ENCODE measurements at regions not wholly inside any gene's neighbourhood (a gene's known extent, or its start where the extent isn't known, plus 50 kb on each side); places are given as distances from the start of the nearest gene placed in this dataset.

- Histone ChIP-seq H3K4me2 (ENCODE audit: low read length) (no peak overlapping the region), H3K27ac (ENCODE audit: low read length) (no peak overlapping the region), H4K20me1 (ENCODE audit: insufficient read depth) (no peaks in the 10 kb centered on the region), H3K9me2 (ENCODE audit: insufficient read depth, low read length) (no peaks in the 10 kb centered on the region), H3K4me3 (ENCODE audit: low read length) (no peak overlapping the region), H3K9me3 (ENCODE audit: low read length) (no peaks in the 10 kb centered on the region), H3F3A (ENCODE audit: insufficient read depth, low read length, poor library complexity, severe bottlenecking) (no peaks in the 10 kb centered on the region), H3K9ac (ENCODE audit: low read length) (no peak overlapping the region), H3K27me3 (ENCODE audit: insufficient read depth, low read depth, low read length) (no peaks in the 10 kb centered on the region), H2AFZ (ENCODE audit: low read depth, low read length) (no peak overlapping the region), H3K36me3 (ENCODE audit: insufficient read depth, low read length) (no peaks in the 10 kb centered on the region), H3K79me2 (replicated peaks; ENCODE audit: insufficient read depth, low read length) (no peaks in the 10 kb centered on the region)
- TF ChIP-seq EP300 (conservative IDR thresholded peaks at IDR 0.05; ENCODE audit: poor library complexity, severe bottlenecking) (no peak), RAD21 (conservative IDR thresholded peaks at IDR 0.05) (no peak), POLR2AphosphoS5 (IDR thresholded peaks at IDR 0.05) (no peak)
Measured at GRCh38 chr12:24595652-24596235, 353.2 kb downstream of the BCAT1 start.

GRCh38 chr12:24591715-24592440 is 357.0 kb downstream of the BCAT1 start:
- H3K9me2 ChIP-seq (ENCODE audit: insufficient read depth, low read length), result no peaks in the 10 kb centered on the region
- no peaks in the 10 kb centered on the region for H3K36me3 ChIP-seq (ENCODE audit: insufficient read depth, low read length)
- H3K79me2 ChIP-seq (replicated peaks; ENCODE audit: insufficient read depth, low read length), result no peaks in the 10 kb centered on the region
- H3K4me3 ChIP-seq (ENCODE audit: low read length), result no peak overlapping the region
- H3K4me2 ChIP-seq (ENCODE audit: low read length), result no peak overlapping the region
- H3K9ac ChIP-seq (ENCODE audit: low read length), result no peak overlapping the region
- no peaks in the 10 kb centered on the region for H3K9me3 ChIP-seq (ENCODE audit: low read length)
- H2AFZ ChIP-seq (ENCODE audit: low read depth, low read length), result no peak overlapping the region
- H3K27ac ChIP-seq (ENCODE audit: low read length), result no peak overlapping the region
- TF ChIP-seq RAD21 (conservative IDR thresholded peaks at IDR 0.05) (no peak), EZH2 (IDR thresholded peaks at IDR 0.05; ENCODE audit: borderline replicate concordance, insufficient read depth, low read length, poor library complexity, severe bottlenecking) (no peak), REST (IDR thresholded peaks at IDR 0.05; ENCODE audit: borderline replicate concordance) (no peak), TAF1 (IDR thresholded peaks at IDR 0.05; ENCODE audit: low read depth) (no peak), POLR2AphosphoS5 (IDR thresholded peaks at IDR 0.05) (no peak), MXI1 (conservative IDR thresholded peaks at IDR 0.05; ENCODE audit: poor library complexity, severe bottlenecking) (no peak), SMC3 (conservative IDR thresholded peaks at IDR 0.05; ENCODE audit: poor library complexity) (no peak), EP300 (conservative IDR thresholded peaks at IDR 0.05; ENCODE audit: poor library complexity, severe bottlenecking) (no peak), CTCF (IDR thresholded peaks at IDR 0.05; ENCODE audit: poor library complexity, severe bottlenecking) (no peak)
- no peaks in the 10 kb centered on the region for H4K20me1 ChIP-seq (ENCODE audit: insufficient read depth)
- no peaks in the 10 kb centered on the region for H3K27me3 ChIP-seq (ENCODE audit: insufficient read depth, low read depth, low read length)
- no peaks in the 10 kb centered on the region for H3F3A ChIP-seq (ENCODE audit: insufficient read depth, low read length, poor library complexity, severe bottlenecking)
